Cardiac muscle cell (in vitro differentiated cells and primary cell): ENCODE measurements at regions not wholly inside any gene's neighbourhood (a gene's known extent, or its start where the extent isn't known, plus 50 kb on each side); places are given as distances from the start of the nearest gene placed in this dataset.
"Not testable (repeated sequence)": the region's sequence is repeated elsewhere in the genome, so short reads cannot be mapped to it uniquely, and the experiment has no call there.

ENCODE experiments used
- DNase-seq, 2 donors: peaks; one replicate each; pipeline versions ENCODE4 v3.0.0 to v3.0.0-alpha.2; 2010 to 2017; ENCODE audit warnings: low read depth in 1 of 2, low spot score in 1 of 2
- H3K27ac ChIP-seq: fragments of 200-600 bp; sonication (generic); 2 replicates; pipeline ENCODE4 v1.5.1; 2016
- H3K27me3 ChIP-seq: fragments of 200-600 bp; sonication (generic); 2 replicates; pipeline ENCODE4 v1.6.0; 2016; ENCODE audit warnings: control low read depth
- H3K36me3 ChIP-seq: fragments of 200-600 bp; sonication (generic); 2 replicates; pipeline ENCODE4 v1.5.1; 2016; ENCODE audit warnings: control low read depth
- H3K4me1 ChIP-seq: fragments of 200-600 bp; sonication (generic); 2 replicates; pipeline ENCODE4 v1.8.1; 2017; ENCODE audit warnings: low read depth, mild to moderate bottlenecking, mixed run types
- H3K4me3 ChIP-seq: fragments of 200-600 bp; sonication (generic); 2 replicates; pipeline ENCODE4 v1.5.1; 2016; ENCODE audit warnings: mild to moderate bottlenecking
- H3K9me3 ChIP-seq: fragments of 200-600 bp; sonication (generic); 2 replicates; pipeline ENCODE4 v1.5.1; 2017; ENCODE audit warnings: low read depth, mild to moderate bottlenecking, control low read depth
- TF ChIP-seq, protein P1 (sequence below): IDR thresholded peaks from 2 replicates; pipeline ENCODE4 v1.5.1; 2012; ENCODE audit warnings: low read depth, mild to moderate bottlenecking, low read length

DNA sequence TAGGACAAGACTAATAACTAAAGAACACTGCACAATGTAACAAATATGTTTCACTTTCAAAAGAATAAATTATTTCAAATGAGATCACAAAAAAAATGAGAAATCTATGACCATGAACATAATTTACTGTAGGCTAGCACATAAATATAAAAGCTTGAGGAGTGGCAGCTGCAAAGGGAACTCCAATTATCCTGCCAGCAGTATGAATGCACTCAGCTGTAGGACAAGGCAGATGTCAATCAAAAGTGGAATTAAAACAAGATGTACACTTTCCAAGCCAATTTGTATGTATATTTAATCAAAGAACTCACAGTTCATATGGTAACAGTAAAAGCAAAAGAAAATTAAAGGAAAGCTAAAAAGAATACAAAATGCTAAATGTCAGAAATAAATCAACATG lies 76.6 kb upstream of the NCKAP5 start:
- H3K27me3 ChIP-seq = no peaks in the 10 kb centered on the region
- H3K4me1 ChIP-seq = no peaks in the 10 kb centered on the region
- TF ChIP-seq, protein P1, sequence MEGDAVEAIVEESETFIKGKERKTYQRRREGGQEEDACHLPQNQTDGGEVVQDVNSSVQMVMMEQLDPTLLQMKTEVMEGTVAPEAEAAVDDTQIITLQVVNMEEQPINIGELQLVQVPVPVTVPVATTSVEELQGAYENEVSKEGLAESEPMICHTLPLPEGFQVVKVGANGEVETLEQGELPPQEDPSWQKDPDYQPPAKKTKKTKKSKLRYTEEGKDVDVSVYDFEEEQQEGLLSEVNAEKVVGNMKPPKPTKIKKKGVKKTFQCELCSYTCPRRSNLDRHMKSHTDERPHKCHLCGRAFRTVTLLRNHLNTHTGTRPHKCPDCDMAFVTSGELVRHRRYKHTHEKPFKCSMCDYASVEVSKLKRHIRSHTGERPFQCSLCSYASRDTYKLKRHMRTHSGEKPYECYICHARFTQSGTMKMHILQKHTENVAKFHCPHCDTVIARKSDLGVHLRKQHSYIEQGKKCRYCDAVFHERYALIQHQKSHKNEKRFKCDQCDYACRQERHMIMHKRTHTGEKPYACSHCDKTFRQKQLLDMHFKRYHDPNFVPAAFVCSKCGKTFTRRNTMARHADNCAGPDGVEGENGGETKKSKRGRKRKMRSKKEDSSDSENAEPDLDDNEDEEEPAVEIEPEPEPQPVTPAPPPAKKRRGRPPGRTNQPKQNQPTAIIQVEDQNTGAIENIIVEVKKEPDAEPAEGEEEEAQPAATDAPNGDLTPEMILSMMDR = no peak
- no peaks in the 10 kb centered on the region for H3K9me3 ChIP-seq
- DNase-seq = no peak
- no peak overlapping the region for H3K4me3 ChIP-seq
- no peak overlapping the region for H3K27ac ChIP-seq
- no peaks in the 10 kb centered on the region for H3K36me3 ChIP-seq

DNA sequence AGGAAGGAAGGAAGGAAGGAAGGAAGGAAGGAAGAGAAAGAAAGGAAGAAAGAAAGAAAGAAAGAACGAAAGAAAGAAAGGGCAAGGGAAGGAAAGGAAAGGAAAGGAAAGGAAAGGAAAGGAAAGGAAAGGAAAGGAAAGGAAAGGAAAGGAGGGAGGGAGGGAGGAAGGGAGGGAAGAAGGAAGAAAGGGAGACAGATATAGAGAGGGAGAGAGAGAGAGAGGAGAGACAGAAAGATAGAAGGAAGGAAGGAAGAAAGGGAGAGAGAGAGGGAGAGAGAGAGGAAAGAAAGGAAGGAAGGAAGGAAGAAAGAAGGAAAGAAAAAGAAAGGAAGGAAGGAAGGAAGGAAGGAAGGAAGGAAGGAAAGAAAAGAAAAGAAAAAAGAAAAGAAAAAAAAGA lies 79.1 kb upstream of the NCKAP5 start:
- H3K4me3 ChIP-seq = not testable (repeated sequence)

DNA sequence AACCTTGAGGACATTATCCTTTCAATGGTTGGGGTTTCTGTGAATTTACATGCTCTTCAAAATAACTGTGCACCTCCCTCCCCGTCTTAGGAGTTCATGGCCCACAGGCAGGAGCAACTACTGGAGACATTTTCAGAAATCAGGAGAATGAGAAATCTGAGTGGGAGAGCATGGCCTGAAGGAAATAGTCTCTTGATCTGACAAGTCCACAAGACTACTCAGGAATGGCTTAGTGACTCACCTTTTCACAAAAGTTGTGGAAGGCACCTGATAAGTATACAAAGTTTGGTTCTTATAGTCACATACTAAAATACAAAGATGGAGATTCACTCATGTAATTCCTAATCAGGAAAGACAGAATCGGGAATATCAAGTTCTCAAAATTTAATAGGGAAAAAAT lies 83.6 kb upstream of the NCKAP5 start:
- TF ChIP-seq, protein P1 = no peak
- Histone ChIP-seq H3K9me3 (no peaks in the 10 kb centered on the region), H3K4me1 (no peaks in the 10 kb centered on the region), H3K4me3 (no peak overlapping the region), H3K36me3 (no peaks in the 10 kb centered on the region), H3K27me3 (no peaks in the 10 kb centered on the region), H3K27ac (no peak overlapping the region)
- no peak for DNase-seq

More for the DNA sequence above, 79.1 kb upstream of the NCKAP5 start:
- H3K4me1 ChIP-seq, H3K36me3 ChIP-seq, H3K9me3 ChIP-seq, H3K27me3 ChIP-seq, H3K27ac ChIP-seq, DNase-seq: not testable (repeated sequence)

DNA sequence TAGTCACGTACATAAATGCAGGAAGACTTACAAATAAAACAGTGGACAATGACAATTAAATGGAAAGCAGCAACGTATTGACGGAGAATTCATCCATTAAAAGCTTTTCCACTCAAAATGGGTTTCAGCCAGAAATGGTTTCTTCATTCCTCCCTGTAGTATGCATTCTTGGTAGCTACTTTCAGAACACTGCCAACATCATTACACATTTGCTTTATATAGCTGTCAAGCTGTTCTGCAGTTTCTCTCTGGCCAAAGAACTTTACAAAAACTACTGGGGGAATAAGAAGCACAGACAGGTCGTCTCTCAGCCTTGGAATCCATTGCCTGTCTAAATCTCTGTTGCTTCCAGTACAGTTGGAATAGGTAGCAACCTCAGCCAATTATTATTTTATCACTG lies 84.1 kb upstream of the NCKAP5 start:
- H3K27ac ChIP-seq = no peak overlapping the region
- DNase-seq = peak in 1 of 2 donors; percentile 35
- no peaks in the 10 kb centered on the region for H3K36me3 ChIP-seq
- no peaks in the 10 kb centered on the region for H3K9me3 ChIP-seq
- no peaks in the 10 kb centered on the region for H3K27me3 ChIP-seq
- H3K4me3 ChIP-seq = no peak overlapping the region
- no peaks in the 10 kb centered on the region for H3K4me1 ChIP-seq
- TF ChIP-seq, protein P1 = no peak

DNA sequence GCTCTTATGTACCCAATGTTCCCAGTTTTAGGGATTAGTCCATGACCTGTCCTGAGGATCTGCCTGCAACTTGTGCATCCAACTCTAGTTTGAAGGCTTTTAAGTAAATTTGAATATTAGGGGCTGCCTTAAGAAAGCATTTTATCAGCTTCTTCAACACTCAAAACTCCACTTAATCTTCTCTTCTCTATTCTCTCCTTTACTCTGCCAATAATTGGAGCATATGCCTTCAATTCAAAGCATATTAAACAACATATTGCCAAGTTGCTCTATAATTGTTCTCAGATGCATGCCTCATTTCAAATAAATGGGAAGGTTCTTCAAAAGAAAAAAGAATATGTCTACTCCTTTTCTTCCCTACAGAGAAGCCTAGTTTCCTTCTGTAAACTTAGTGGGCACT lies 84.8 kb upstream of the NCKAP5 start:
- Histone ChIP-seq H3K27me3 (no peaks in the 10 kb centered on the region), H3K4me3 (no peak overlapping the region), H3K27ac (no peak overlapping the region)

DNA sequence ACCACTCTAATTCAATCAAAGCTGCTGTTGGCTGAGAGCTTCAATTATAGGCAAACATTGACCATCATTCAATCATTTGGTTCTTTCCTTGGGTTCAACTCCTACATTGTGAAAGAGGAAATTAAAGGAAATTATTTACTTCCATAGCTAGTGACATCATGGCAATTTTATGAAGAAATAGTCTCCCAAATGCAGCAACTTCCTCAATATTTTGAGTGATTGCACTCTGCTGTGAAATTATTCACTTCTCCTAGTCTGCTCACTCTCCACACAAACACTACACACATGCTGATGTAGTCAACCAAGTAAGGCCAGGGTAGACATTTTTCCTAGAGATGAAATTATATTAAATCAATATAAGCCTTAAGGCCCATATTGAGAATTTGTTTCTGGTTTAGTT lies 86.7 kb upstream of the NCKAP5 start:
- H3K27ac ChIP-seq = no peak overlapping the region
- no peaks in the 10 kb centered on the region for H3K27me3 ChIP-seq
- H3K4me1 ChIP-seq = no peaks in the 10 kb centered on the region
- H3K4me3 ChIP-seq = no peak overlapping the region
- TF ChIP-seq, protein P1 = no peak
- DNase-seq = no peak
- H3K9me3 ChIP-seq = no peaks in the 10 kb centered on the region
- no peaks in the 10 kb centered on the region for H3K36me3 ChIP-seq

More for the DNA sequence above, 84.8 kb upstream of the NCKAP5 start:
- H3K9me3 ChIP-seq = no peaks in the 10 kb centered on the region
- TF ChIP-seq, protein P1 = no peak
- H3K36me3 ChIP-seq = no peaks in the 10 kb centered on the region
- DNase-seq = no peak
- no peaks in the 10 kb centered on the region for H3K4me1 ChIP-seq
